GM18508 (cell line): ENCODE measurements at regions not wholly inside any gene's neighbourhood (a gene's known extent, or its start where the extent isn't known, plus 50 kb on each side); places are given as distances from the start of the nearest gene placed in this dataset.
A peak's percentile ranks its signal among the peaks of the same experiment; 100 is the strongest.
"Not testable (repeated sequence)": the region's sequence is repeated elsewhere in the genome, so short reads cannot be mapped to it uniquely, and the experiment has no call there.

Experiments
- ATAC-seq: cut with Tn5 transposase; IDR thresholded peaks from one replicate; pipeline ENCODE4 v1.9.1; 2021; ENCODE audit warnings: moderate number of reproducible peaks; ENCODE audit not compliant: insufficient read depth, unreplicated experiment

- not testable (repeated sequence) for ATAC-seq
These were observed 444.1 kb upstream of the HSF2 start for GRCh38 chr6:121955401-121955800.

DNA sequence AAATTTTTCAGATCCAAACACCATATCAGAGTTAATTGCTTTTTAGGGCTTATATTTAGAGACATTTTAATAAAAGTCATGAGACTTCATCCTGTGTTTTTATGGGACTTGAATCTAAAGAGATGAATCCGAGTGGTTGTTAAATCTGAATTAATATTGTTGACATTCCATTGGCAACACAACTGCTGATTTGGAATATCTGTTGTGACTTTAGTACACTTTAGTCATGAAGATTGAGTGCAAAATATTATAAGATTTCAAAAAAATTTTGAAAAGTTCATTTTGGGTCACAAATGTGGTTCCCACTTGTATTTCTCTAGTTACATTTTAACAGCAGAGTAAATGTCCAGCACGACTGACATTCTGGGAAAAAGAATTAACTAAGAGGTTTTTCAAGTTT lies 442.7 kb upstream of the HSF2 start:
- no peak for ATAC-seq

GRCh38 chr6:121959501-121959900 lies 440.0 kb upstream of the HSF2 start:
- ATAC-seq: no peak

GRCh38 chr6:121961619-121962125 lies 437.8 kb upstream of the HSF2 start:
- no peak for ATAC-seq

DNA sequence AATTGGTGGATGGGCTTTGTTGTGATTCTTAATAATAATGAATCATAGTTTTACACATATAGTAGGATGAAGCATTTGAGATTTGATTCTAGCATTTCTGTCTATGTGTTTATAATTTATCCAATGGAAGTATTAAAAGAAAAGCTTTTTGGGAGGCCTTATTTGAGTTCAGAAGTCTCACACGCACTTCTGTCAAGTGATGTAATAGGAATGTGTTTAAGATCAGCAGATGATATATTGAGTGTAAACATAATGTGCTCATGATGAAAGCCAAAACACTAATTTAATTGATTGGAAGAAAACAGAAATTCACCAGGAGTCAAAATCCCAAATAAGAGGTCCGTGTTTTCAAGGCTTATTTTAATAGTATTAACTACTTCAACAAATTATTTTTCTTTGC lies 435.6 kb upstream of the HSF2 start:
- no peak for ATAC-seq

GRCh38 chr6:121965739-121966138 lies 433.7 kb upstream of the HSF2 start:
- no peak for ATAC-seq

GRCh38 chr6:121967631-121968030 lies 431.8 kb upstream of the HSF2 start:
- ATAC-seq: no peak

DNA sequence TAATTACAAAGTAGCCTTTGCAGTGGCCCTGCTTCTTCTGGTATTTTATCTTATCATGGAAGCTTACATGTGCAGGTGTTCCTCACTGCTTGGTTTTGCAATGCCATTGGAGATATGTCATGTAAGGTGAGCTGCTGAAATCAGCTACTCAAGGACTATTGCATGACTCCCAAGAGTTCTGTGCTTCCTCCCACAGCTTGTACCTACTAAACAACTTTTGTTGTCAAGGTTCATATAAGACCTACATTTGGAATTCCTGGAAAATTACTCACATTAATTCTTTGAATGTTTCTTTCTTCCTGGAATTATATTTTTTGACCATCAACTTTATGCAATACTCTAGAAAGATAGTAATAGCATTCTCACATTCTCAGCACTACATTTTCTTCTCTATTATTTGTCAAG lies 427.5 kb upstream of the HSF2 start:
- ATAC-seq: no peak

- ATAC-seq: no peak
These were observed 414.5 kb upstream of the HSF2 start for GRCh38 chr6:121984956-121985355.

DNA sequence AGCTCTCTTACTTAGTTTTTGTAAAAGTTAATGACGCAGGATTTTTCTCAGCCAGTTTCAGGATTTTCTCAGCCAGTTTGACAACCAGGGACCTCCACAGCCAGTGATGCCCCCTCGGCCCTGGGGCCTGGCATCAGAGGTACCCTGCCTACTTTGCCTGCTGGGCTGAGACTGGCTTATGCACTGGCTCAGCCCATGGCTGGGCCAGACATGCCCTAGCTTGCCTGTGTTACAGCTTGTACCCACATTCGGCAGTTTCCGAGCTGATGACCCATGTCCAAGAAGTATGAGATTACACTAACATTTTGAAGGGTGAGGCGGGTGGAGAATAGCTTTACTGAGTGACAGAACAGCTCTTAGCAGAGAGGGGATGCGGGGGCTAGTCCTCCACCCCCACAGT lies 406.1 kb upstream of the HSF2 start:
- ATAC-seq: no peak

- ATAC-seq: no peak
These were observed 404.5 kb upstream of the HSF2 start for GRCh38 chr6:121994919-121995318.

DNA sequence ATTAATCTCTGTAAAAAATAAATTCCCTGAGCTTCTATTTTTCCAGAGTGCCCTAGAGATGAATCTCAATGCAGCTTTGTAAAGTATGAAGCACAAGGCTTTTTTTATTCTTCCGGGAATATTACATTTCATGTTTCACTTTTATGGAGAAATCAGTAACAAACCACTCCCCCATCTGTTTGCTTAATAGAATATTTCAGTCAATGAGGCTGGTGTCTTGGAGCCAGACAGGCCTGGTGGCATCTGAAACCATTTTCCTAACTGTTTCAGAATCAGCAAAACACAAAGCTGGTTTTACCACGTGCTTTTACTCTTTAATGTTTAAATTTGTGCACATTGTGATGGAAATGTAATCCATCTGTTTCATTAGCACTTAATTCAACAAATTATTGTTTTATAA lies 400.8 kb upstream of the HSF2 start:
- ATAC-seq: no peak

DNA sequence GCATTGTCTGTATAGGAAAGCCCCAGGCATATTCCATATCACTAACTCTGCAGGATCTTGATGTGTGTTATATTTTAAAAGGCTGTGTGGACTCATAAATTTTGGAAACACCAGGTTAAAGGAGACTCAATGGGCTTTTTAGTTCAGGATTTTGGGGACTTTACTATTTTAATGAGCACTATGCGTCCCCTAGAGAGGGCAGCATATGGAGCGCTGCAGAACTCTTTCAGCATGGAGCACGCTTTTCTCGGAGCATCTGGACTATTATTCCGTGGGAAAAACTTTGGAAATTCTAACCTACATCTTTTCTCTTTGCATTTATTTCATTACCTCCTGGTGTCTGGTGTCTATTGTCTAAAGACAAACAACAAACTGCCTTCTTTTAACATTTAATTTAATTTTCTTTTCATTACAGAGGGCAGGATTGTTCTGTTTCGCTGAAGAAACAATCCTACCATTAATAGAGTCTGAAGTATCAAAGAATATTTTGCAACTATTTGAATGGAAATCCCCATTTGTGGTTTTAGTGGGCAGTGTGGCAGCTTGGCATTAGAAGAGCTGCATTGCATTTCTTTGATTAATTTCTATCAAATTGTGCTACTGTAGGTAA lies 399.9 kb upstream of the HSF2 start:
- no peak for ATAC-seq

DNA sequence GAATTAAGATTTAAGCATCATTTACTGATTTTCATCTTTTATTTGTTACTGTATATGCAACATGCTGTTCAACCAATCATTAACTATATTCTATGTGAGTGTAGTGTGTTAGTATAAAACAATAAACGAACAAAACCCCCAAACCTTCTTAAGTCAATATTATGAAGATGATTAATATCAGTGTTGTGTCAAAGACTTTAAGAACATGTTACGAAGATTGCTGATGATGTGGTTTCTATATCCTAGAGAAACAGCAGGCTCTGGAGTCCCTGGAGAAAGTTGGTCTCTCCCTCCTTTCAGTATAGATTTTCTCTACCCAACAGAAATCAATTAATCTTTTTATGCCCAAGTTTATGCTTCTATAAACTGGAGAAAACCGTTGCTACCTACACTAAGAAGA lies 393.8 kb upstream of the HSF2 start:
- no peak for ATAC-seq

GRCh38 chr6:122007339-122007738 lies 392.1 kb upstream of the HSF2 start:
- ATAC-seq: no peak

DNA sequence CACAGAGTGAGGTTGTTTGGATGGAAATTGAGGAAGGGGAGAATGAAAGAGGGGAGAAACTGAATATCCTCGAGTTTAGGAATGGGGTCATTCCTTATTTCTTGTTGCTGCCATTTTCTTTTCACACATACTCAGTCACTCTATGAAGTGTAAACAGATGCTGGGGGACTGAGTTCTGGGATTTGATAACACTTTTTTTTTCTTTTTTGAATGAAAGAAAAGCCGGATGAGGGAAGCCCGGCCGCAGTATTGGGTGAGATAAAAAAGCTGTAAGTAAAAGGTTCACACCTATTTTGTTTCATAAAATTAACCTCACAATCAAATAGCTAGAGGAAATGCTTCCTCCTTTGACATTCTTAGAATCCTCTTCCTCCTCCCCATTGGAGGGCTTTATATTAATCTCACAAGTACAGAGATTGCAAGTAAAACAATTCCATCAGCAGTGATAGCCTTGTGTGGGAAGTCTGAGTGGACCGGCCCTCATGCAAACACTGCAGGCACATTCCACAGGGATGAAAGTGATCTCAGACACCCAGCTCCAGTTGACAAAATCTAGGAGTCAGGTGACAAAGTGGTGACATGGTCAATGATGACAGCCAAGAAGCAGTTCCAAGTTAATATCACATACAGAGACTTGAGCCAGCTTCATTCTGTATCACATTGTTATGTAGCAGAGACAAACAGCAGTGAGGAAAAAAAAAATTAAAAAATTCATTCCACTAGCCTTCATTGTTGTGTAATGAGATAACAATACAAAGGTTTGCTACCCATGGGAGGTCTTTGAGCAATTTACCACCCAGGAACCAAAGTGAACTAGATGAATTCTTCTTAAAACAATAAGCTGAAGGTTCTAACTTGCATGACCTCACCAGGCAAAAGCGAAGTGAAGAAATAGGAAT lies 391.1 kb upstream of the HSF2 start:
- no peak for ATAC-seq

GRCh38 chr6:122009000-122009350 lies 390.5 kb upstream of the HSF2 start:
- no peak for ATAC-seq

GRCh38 chr6:122012578-122012977 lies 386.9 kb upstream of the HSF2 start:
- no peak for ATAC-seq

GRCh38 chr6:122014961-122015360 lies 384.5 kb upstream of the HSF2 start:
- no peak for ATAC-seq

- ATAC-seq: peak; percentile 99
These were observed 378.7 kb upstream of the HSF2 start for GRCh38 chr6:122020588-122021264.

DNA sequence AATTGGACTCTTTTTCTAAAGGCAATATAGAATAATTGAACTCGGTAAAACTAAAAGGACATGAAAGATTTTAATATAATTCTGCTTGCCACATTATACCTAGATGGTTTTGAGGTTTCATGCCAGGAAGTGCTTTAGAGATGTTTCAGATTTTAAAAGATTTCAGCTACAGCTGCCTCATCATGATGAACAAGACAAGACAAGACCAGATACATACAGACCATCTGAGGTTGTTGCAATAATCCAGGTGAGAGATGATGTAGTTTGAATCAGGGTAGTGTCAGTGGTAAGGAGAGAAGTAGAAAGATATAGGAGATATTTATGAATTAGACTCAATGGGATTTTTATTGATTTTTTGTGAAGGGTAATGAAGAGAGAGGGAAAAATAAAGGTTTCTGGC lies 374.3 kb upstream of the HSF2 start:
- no peak for ATAC-seq
